SW480 (cell line): ENCODE measurements at regions not wholly inside any gene's neighbourhood (a gene's known extent, or its start where the extent isn't known, plus 50 kb on each side); places are given as distances from the start of the nearest gene placed in this dataset.
"Not testable (repeated sequence)": the region's sequence is repeated elsewhere in the genome, so short reads cannot be mapped to it uniquely, and the experiment has no call there.

Source experiments
- DNase-seq: peaks from one replicate; pipeline ENCODE4 v3.0.0-alpha.2; 2016; ENCODE audit warnings: low spot score

DNA sequence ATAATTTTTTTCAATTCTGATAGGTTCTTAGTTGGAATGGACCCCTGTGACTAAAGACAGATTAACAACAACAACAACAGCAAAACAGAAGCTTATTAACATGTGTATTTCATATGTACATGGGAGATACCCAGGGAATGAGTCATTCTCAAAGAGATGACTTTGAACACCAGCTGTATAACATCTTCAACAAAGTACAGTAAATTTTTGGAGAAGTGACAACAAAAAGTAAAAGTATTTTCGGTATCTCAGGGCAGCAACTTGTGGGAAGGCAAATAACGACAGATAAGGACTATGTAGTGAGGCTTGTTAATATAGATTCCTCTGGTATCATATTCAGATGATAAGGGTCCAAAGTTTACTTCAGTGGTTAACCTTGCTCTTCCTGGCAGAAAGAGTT lies 573.4 kb upstream of the RAG2 start:
- peak; percentile 5 for DNase-seq

DNA sequence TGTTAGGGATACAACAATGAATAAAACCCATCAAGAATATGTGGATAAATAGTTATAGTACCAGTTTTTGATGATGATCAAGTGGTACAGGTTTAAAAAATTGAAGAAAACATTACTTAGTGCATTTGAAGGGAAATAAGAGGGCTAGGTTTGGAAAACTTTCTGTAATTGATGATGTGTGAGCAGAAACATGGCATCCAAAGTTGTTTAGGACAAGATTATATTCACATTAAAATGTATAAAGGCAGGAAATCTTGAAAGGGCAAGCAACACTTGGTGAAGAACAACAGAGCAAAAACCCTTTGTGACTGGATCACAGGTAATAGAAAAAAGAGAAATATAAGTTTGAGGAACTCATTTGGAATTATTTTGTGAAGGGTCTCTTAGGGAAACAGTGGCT lies 572.3 kb upstream of the RAG2 start:
- no peak for DNase-seq

DNA sequence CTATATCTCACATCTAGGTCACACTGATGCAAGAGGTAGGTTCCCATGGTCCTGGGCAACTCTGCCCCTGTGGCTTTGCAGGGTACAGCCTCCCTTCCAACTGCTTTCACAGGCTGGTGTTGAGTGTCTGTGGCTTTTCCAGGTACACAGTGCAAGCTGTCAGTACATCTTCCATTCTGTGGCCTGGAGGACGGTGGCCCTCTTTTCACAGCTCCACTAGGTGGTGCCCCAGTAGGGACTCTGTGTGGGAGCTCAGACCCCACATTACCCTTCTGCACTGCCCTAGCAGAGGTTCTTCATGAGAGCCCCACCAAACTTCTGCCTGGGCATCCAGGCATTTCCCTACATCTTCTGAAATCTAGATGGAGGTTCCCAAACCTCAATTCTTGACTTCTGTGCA lies 547.4 kb upstream of the RAG2 start:
- not testable (repeated sequence) for DNase-seq

DNA sequence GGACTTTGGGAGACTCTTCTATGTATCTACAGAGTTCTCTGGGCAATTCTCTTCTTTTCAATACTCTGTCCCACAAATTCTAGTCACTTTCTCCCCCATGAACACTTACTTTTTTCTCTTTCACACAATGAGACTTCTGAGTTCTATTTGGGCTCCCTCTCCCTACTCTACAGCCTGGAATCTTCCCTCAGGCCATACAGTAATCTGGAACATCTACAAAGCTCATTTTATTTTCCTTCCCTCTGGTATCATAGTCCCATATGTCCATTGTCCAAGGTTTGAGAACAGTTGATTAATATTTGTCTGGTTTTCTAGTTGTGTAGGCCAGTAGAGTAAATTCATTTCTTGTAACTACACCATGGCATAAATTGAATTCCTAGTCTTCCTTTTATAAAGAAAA lies 544.6 kb upstream of the RAG2 start:
- no peak for DNase-seq

DNA sequence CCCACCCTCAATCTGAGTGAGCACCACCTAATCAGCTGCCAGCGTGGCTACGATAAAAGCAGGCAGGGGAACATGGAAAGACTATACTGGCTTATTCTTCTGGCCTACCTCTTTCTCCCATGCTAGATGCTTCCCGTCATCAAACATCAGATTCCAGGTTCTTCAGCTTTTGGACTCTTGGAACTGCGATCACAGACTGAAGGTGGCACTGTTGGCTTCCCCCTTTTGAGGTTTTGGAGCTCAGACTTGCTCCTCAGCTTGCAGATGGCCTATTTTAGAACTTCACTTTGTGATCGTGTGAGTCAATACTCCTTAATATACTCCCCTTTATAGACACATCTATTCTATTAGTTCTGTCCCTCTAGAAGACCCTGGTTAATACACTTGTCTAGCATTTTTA lies 543.7 kb upstream of the RAG2 start:
- DNase-seq: peak; percentile 3

DNA sequence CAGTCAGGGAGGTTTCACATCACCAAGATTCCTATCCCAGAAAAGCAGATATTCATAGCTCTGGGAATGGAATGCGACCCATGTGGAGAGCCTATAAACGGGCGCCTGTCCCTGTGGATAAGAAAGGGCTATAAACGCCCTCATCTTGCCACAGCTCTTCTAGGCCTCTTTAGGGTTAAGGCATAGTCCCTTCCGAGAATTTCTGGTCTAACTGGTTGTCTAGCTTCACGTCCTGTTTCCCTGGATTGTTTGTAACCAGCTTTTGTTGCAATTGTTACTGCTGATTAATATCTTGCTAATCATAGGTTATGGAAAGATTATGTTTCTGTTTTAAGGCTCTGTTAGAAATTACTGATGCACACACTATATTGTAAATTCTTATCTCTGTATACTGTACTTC lies 537.6 kb upstream of the RAG2 start:
- not testable (repeated sequence) for DNase-seq

DNA sequence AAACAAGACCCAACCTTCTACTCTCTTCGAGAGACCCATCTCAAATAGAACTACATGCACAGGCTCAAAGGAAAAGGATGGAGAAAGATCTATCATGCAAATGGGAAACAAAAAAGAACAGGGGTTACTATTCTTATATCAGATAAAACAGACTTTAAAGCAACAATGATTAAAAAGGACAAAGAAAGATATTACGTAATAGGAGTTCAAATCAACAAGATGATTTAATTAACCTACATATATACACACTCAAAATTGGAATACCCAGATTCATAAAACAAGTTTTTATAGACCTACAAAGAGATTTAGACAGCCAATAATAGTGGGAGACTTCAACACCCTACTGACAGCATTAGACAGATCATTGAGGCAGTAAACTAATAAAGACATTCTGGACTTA lies 536.6 kb upstream of the RAG2 start:
- DNase-seq: no peak

DNA sequence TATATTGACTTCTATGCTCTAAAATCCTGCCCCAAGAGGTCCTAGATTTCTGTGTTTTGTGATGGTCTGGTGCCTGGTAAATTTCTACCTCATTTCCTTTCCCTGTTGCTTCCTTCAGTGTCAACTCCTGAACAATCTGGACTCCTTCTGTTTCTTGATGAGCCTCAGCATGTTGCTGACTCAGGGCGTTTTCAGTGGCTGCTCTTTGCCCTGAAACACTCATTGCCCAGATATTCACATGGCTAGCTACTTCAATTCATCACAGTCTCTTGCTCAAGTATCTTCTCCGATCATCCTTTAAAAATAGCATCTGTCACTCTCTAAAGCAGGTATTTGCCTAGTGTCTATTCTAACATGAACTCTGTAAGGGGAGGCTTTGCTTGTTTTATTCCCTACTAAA lies 526.3 kb upstream of the RAG2 start:
- DNase-seq: no peak

DNA sequence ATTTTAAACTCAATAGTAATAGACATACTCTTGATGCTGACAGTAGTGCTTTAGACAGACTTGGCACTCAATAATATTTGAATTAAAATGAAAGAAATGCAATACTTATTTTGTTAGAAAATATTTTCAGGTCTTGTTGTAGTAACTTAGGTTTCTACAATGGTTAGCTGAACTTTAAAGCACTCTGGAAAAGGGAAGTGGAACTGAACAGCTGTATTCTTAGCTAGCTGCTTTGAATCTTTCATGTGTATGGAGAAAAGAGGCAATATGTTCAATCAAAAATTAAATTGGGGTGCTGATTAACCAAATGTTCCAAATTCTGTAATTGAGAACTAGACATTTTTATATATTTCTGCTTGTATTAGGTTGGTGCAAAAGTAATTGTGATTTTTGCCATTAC lies 517.9 kb upstream of the RAG2 start:
- DNase-seq: no peak

DNA sequence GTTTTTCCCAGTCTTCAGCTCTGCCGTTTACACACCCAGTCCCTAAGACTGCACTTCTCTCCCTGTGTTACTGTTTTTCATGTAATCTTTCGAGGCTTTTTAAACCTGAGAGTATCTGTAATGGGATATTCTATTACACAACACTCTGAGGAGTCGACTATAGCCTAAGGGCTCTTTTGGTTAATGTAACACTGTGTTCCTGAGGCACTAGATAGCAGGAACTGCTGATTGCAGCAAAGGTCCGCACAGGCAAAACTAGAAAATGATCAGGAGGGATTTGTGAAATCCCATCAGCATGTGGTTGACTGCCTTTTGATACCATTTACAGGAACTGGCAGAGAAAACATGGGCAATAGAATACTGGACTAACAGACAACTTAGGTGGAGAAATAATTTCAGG lies 512.3 kb upstream of the RAG2 start:
- no peak for DNase-seq

DNA sequence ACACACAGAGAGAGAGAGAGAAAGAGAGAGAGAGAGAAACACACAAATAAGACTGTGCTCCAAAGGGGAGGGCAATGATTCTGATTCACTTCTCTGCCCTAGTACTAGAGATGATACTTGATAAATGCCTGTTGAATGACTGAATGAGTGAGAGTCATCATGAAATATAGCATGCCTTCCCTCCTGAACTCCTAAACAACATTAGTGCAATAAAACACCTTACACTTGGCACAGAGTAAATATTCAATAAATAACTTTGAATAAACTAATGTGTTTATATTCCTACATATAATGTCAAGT lies 511.2 kb upstream of the RAG2 start:
- no peak for DNase-seq

DNA sequence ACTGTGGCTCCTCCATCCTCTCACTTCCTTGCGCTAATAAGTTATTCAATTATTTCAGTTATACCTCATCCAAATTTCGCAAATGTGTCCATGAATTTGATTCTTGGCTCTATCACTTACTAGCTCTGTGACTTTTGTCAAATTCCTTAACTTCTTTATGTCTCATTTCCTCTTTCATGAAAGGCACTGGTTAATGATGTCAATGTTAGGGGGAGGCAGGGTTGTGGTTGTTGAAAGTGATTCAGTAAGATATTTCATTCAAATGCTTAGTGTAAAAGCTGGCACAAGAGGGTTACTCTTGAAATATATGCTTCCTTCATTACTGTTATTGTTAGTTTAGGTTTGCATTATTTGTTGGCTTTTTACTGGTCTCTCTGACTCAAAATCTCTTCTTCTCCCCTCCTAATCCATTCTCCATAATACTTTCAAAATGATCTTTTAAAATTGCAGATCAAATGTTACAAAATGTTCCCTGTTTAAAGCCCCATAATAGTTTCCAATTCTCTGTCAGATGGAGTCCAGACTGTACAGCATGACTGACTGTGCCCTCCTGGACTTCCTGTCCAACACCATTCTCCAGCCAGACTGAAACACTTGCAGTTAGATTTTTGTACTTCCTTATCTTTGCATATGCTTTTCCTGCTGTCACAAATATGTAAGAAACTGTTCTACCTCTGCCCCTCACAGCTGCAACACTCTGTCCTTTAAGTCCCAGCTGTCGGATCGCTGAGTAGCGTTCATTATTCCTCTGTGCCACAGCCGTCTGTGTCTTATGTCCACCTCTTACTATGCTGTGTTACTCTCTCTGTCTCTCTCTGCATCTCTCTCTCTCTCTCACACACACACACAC lies 510.6 kb upstream of the RAG2 start:
- DNase-seq: no peak

DNA sequence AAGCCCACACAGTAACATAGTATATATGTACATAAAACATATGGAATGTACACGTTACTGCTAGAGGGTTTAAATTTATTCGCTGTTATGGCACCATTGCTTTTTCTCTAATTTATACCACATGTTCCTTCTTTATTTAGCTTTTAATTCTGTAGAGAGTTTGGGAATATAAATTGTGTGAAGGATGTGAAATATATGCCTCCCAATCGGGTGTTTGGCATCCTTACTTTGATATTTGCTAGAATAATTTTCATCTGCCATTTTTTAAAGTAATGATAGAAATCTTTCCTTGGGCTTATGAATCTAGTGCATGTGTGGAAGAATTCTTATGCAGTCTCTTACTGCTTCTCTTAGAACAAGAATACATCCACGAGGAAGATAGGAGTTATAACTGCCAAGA lies 509.8 kb upstream of the RAG2 start:
- no peak for DNase-seq

DNA sequence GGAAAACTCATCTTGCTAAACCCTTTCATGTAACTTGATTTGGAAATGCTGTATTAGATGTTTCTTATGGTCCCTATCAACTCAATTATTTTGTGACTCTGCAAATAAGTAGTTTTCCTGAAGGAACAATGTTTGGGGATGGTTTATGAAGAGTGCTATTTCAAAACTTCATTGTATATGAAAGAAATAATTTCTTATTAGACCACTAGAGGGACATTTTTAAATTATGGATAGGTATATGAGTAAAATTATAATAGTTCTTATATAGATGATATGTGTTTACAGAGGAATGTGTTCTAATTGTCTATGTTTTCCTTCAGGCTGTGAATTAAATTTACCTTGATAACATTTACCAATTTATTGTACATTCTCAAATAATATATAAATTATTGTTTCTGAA lies 509.4 kb upstream of the RAG2 start:
- peak; percentile 3 for DNase-seq

DNA sequence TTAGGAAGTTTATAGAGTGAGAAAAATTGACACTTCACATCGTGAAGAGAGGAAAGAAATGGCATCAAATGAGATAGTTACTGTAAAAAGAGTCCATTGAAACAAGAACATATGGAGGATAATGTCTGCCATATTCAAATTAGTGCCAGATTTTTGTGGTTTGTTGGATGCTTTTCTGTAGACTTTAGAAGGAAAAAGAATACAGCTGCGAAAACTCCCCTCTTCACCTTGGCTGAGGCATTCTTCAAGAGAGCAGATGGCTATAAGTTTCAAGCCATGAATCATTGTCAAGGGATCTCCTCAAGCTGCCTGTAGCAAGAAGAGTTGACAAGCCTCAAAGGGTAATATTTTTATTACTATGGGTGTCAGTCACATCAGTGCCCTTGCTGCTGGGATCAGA lies 507.4 kb upstream of the RAG2 start:
- no peak for DNase-seq

DNA sequence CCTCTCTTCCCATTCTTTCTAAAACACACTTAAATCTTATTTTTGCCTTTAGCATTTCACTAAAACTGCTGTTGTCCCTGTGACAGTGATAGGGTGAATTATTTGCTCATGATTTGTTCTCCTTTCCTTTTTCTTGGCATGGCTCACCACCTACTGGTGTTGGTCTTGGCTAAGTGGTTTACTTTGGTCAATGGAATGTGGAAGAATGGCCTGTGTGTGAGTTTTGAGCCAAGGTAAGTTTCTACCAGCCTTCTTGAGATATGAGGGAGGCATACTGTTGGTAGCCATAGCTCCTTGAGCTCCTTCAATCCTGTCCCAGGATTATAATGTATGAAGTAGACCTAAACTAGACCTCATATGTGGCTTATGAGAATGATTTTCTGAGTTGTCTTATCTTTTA lies 506.3 kb upstream of the RAG2 start:
- DNase-seq: no peak

DNA sequence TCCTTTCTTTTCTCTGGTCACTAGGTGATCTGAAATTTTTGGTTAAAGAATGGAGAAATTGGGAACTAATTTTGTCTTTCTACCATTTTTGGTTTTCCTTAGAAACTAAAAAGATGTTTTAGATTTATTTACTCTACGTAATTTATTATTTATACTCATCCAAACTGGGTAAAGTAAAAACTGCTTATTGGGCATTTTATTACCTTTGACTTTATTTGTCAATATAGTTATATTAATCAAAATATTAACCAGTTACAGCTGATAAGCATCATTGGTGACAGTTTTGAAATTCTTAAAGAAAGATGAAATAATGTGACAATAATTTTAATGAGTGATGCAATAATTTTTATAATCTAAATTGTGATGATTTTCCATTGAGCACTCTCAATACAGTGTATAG lies 502.0 kb upstream of the RAG2 start:
- DNase-seq: no peak

DNA sequence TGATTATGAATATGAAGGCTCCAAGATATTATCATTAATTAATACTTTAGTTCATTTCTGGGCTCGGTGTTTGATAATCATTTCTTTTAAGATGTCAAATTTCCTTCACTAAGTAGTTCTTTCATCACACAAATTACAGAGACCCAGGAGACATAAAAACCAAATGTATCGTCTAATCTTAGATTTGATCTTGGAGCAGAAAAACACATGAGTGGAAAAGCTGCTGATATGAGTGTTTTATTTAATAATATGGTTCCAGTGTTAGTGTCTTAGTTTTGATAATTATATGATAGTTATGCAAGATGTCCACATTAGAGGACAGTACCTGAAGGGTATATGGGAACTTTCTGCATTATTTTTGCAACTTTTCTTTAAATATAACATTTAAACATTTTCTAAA lies 494.5 kb upstream of the RAG2 start:
- DNase-seq: no peak

DNA sequence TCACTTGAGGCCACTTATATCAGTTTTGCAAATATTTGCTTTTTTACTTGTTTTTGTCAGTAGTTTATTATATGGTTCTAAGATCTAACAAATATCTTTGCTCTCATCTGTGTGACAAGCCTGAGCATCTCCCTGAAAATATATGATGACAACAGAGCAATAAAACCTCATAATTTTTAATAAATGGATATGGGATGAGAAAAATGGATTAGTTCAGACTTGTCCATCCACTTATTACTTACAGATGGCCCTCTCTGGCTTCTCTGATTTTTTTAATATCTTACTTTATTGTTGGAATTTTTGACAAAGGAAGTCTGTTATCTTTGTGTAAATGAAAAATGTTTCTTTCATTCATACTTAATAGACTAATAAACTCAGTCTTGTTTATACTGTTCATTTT lies 491.4 kb upstream of the RAG2 start:
- no peak for DNase-seq

DNA sequence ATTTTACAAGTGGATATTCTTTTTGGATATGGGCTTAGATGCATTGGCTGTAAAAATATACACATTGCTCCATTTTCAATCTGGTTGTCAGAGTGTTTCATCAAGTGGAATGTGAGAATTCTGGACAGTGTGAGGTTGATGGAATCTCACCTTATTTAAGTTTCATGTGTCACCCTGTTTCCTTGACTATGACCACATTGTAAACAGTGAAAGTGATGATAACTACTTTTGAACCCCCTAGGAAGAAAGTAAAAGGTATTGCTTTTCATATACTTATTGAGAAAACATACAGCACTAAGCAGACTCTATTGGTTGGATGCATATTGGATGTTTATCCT lies 490.5 kb upstream of the RAG2 start:
- no peak for DNase-seq

DNA sequence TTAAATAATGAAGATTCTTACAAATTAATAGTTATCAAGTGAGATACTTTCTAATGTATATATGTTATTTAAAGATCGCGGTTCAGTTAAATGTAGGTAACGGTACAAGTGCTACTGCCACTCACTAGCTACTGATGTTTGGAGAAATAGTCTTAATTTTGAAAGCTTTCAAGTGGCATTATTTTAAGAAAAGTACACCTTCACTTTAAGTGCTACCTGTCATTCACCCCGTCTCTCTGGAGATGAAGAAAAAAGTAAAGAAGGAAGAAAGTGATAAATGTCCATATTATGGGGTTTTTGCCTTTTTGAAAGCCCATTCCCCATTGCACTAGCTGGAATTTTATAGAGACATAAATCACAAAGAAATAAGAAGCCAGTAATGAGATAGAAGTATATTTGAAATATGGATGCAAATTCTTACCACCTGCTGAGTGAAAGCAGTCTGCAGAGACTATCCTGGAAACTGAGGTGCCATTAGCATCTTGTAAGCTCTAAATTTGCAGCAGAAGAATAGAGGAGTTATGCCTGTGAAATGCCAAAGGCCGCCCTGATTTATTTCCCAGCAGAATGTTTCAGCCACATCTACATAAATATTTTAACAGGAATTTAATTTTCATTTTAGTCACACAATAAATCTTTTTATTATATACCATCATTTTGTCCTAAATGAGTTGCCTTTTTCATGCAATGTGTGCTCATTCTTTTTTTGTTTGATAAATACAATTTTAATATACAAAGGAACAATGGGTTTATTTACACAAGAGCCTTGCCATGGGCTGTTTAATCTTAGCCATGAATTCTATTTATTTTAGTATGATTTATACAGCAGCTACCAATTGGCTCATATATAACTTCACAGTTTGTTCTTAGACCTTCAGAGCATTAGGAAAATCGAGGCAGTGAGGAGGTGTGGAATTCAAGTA lies 489.9 kb upstream of the RAG2 start:
- DNase-seq: no peak

DNA sequence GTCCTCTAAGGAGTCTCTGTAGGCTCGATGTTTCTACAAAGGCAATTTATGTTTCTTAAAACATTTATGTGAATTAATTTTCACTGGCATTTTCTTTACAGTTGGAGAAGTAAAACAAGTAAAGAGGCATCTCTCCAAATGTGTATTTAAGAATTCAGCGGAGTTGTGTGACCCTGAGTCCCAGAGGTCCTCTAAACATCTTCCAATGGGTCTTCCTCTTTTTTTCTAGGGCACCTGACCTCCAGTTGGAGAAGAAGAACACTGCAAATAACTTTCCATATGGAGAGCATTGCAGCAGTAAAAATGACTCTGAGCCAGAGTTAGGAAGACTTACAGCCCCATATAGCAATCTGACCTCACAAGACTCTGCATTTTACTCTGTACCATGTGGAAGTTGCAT lies 480.5 kb upstream of the RAG2 start:
- DNase-seq: no peak

DNA sequence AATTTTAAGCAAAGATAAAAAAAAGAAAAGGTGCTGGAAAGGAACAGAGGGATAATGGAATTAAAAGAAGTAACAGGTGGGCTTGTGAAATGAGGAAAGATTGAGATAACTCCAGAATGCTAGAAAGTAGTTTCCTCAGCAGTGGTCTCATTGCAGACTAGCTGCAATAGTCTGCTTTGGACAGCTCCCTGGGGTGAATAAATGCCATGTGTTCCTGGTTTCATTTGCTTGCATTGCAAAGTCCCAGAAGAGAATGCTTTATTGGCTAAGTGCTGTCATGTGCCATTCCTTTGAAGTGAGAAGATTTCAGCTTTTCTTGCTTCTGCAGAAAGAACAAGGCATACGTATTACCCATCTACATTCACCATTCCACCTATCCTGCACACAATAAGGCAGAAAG lies 478.8 kb upstream of the RAG2 start:
- no peak for DNase-seq

DNA sequence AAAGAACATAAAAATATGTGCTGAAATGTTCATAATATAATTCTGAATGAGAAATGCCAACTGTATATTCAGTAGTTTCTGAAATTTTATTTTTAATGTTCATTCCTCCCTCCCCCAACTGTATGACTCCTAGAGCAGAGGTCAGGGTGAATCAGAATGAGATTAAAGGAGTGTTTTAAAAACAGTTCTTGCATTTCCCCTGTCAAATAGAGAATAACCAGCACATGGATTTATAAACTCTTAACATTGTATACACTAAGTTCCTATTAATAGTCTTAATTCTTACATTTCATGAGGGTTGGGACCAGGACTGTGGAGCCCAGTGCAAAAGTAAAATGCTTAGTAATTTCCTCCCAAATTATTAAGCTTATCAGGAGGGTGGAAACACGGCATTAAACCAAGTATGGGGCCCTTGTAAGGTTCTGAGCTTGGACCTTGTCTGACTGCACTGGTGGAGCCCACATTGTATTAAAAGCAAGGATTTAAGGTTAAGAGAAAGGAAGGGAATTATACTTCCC lies 474.6 kb upstream of the RAG2 start:
- no peak for DNase-seq
